ENCODE measurements at regions not wholly inside any gene's neighbourhood (a gene's known extent, or its start where the extent isn't known, plus 50 kb on each side); places are given as distances from the start of the nearest gene placed in this dataset.

- TF ChIP-seq ZNF462 (CRISPR knock-in tag; IDR thresholded peaks at IDR 0.05), result no peak
- no peak for TF ChIP-seq NANOG (IDR thresholded peaks at IDR 0.05; ENCODE audit: borderline replicate concordance)
Observed at GRCh38 chr20:7665376-7665775, 274.9 kb downstream of the HAO1 start (continued).

GRCh38 chr20:7667194-7667593, 273.1 kb downstream of the HAO1 start:
- H4K20me1 ChIP-seq (replicated peaks; ENCODE audit: insufficient read depth), result no peaks in the 10 kb centered on the region
- Mint-ChIP-seq H3K27me3 (ENCODE audit: insufficient read depth, low read depth, poor library complexity) (peaks cover 5% of the 10 kb centered on the region), H3K9me3 (no peaks in the 10 kb centered on the region; the same call in 2 of the 3 replicates), H3K36me3 (ENCODE audit: low read depth) (no peaks in the 10 kb centered on the region), H3K4me1 (peaks cover 15% of the 10 kb centered on the region), H3K27ac (no peak overlapping the region), H3K4me3 (no peak overlapping the region)
- H3K4me3 ChIP-seq, result no peak overlapping the region
- ATAC-seq (no peak), DNase-seq (ENCODE audit: low spot score) (no peak)
- no peak for TF ChIP-seq ZNF331 (CRISPR knock-in tag; IDR thresholded peaks at IDR 0.05; ENCODE audit: low read depth)
- no peak for TF ChIP-seq JUNB (IDR thresholded peaks at IDR 0.05; ENCODE audit: unreplicated experiment)
- no peaks in the 10 kb centered on the region for H3F3A ChIP-seq (replicated peaks; ENCODE audit: low read depth)
- no peak overlapping the region for H3K27ac ChIP-seq (ENCODE audit: low read depth)
- H3K27me3 ChIP-seq (ENCODE audit: insufficient read depth), result no peaks in the 10 kb centered on the region
- peaks cover 13% of the 10 kb centered on the region; the same call in 1 of the 2 replicates for H3K4me1 ChIP-seq (ENCODE audit: insufficient read depth)
- no peaks in the 10 kb centered on the region for H3K79me2 ChIP-seq (replicated peaks; ENCODE audit: insufficient read depth)
- H2AFZ ChIP-seq, result no peak overlapping the region
- H3K36me3 ChIP-seq (ENCODE audit: insufficient read depth), result no peaks in the 10 kb centered on the region
- H3K9me2 ChIP-seq (ENCODE audit: insufficient read depth), result no peaks in the 10 kb centered on the region
- H3K4me2 ChIP-seq, result no peak overlapping the region

GRCh38 chr20:7672571-7672970, 267.7 kb downstream of the HAO1 start:
- H3K4me3 Mint-ChIP-seq, result no peak overlapping the region
- ATAC-seq, result peak; percentile 59
- TF ChIP-seq STAT1 (IDR thresholded peaks at IDR 0.05; ENCODE audit: unreplicated experiment), result no peak
- no peak for TF ChIP-seq POLR2AphosphoS5 (IDR thresholded peaks at IDR 0.05; ENCODE audit: low read depth)

More at GRCh38 chr20:7672571-7672970, 267.7 kb downstream of the HAO1 start:
- Histone ChIP-seq H3K79me2 (replicated peaks; ENCODE audit: insufficient read depth) (no peaks in the 10 kb centered on the region), H3K27me3 (ENCODE audit: insufficient read depth) (no peaks in the 10 kb centered on the region), H3K27ac (ENCODE audit: low read depth) (no peak overlapping the region), H2AFZ (no peak overlapping the region), H3K36me3 (ENCODE audit: insufficient read depth) (no peaks in the 10 kb centered on the region), H3K9me2 (ENCODE audit: insufficient read depth) (no peaks in the 10 kb centered on the region), H3K4me2 (peak overlapping the region; percentile 30; the same call in 1 of the 2 replicates), H3K4me1 (ENCODE audit: insufficient read depth) (peaks cover 9% of the 10 kb centered on the region; the same call in 1 of the 2 replicates), H3K4me3 (no peak overlapping the region), H3F3A (replicated peaks; ENCODE audit: low read depth) (no peaks in the 10 kb centered on the region), H4K20me1 (replicated peaks; ENCODE audit: insufficient read depth) (no peaks in the 10 kb centered on the region)
- Mint-ChIP-seq H3K27ac (no peak overlapping the region), H3K27me3 (ENCODE audit: insufficient read depth, low read depth, poor library complexity) (no peaks in the 10 kb centered on the region), H3K9me3 (no peaks in the 10 kb centered on the region), H3K36me3 (ENCODE audit: low read depth) (no peaks in the 10 kb centered on the region), H3K4me1 (peaks cover 10% of the 10 kb centered on the region; the same call in 2 of the 3 replicates)
- DNase-seq (ENCODE audit: low spot score), result peak; percentile 5

All from GM23338 (cell line).